GM12891 (cell line): ENCODE measurements at regions not wholly inside any gene's neighbourhood (a gene's known extent, or its start where the extent isn't known, plus 50 kb on each side); places are given as distances from the start of the nearest gene placed in this dataset.

Source experiments
- PAX5 ChIP-seq: IDR thresholded peaks from 2 replicates; pipeline ENCODE4 v1.6.1; 2011; ENCODE audit warnings: low read length, moderate library complexity, mild to moderate bottlenecking; ENCODE audit not compliant: insufficient read depth, severe bottlenecking
- POLR2A ChIP-seq: IDR thresholded peaks from 2 replicates; pipeline ENCODE4 v1.6.1; 2011; ENCODE audit warnings: low read depth, low read length, control low read depth
- POLR2AphosphoS5 ChIP-seq: IDR thresholded peaks from 2 replicates; pipeline ENCODE4 v1.6.1; 2011; ENCODE audit warnings: low read depth, low read length, control low read depth
- POU2F2 ChIP-seq: IDR thresholded peaks from 2 replicates; pipeline ENCODE4 v1.6.1; 2011; ENCODE audit warnings: low read depth, mild to moderate bottlenecking, control low read depth, low read length, moderate library complexity
- TAF1 ChIP-seq: IDR thresholded peaks from 2 replicates; pipeline ENCODE4 v1.6.1; 2011; ENCODE audit warnings: low read depth, low read length, control low read depth

DNA sequence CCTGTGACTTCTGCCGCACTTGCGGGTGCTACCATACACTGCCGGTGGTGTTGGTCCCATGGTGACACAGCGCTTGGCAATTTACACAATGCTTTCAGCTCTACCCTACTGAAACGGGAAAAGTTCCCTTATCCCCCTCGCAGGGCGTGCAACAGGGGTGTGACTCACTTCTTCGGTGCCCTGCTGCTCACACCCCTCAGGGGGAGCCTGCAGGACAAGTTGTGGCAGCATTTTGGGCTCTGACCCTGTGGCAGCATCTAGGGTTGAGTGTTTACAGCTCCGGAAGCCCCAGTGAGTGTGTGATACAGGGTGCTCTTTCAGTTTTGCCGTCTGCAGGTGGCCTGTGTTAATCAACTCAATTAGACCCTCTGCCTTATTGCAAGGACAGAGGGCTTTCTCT is 324.7 kb upstream of the RGMA start:
- TF ChIP-seq PAX5, result no peak
- no peak for TF ChIP-seq POLR2AphosphoS5
- no peak for TF ChIP-seq POLR2A
- no peak for TF ChIP-seq POU2F2
- TF ChIP-seq TAF1, result no peak
